Right lobe of liver (tissue), 4 donors: ENCODE measurements at regions not wholly inside any gene's neighbourhood (a gene's known extent, or its start where the extent isn't known, plus 50 kb on each side); places are given as distances from the start of the nearest gene placed in this dataset.

Source experiments
- POLR2A ChIP-seq: fragments of 450-650 bp; IDR thresholded peaks from one replicate; pipeline ENCODE4 v1.6.1; 2017; ENCODE audit warnings: antibody characterized with exemption, mild to moderate bottlenecking
- TF ChIP-seq, protein P1 (sequence below), 4 donors: fragments of 200-600 bp in 3 of 4; fragments of 450-650 bp in 1 of 4; IDR thresholded peaks; one replicate each; pipeline versions ENCODE4 v1.5.1 to v1.8.0; 2016 to 2022; ENCODE audit warnings: antibody characterized with exemption in 4 of 4, mild to moderate bottlenecking in 2 of 4
- donor health status: DM: no; HTN: no; CAD: no.
- donor health status: DM: no; HTN: no; CAD: no.
- donor health status: DM: no; HTN: yes; CAD: no.

DNA sequence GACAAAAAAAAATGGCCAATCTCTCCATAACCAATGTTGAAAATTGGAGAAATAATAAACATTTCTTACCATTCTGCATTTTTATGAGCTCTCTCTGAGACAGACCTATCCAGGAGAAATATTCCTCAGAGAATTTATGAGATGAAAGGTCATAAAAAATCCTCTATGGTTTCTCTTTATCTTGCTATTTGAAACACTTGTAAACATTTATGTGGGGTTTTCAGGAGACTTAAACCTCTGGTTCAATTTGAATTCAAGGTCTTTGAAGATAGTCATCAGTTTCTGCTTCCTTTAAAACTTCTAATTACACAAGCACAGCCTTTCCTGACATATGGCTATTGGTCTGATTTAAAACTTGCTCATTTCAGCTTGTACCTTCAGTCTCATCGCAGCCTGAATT is 78.5 kb upstream of the APBB1IP start:
- no peak for TF ChIP-seq POLR2A
- TF ChIP-seq, protein P1, sequence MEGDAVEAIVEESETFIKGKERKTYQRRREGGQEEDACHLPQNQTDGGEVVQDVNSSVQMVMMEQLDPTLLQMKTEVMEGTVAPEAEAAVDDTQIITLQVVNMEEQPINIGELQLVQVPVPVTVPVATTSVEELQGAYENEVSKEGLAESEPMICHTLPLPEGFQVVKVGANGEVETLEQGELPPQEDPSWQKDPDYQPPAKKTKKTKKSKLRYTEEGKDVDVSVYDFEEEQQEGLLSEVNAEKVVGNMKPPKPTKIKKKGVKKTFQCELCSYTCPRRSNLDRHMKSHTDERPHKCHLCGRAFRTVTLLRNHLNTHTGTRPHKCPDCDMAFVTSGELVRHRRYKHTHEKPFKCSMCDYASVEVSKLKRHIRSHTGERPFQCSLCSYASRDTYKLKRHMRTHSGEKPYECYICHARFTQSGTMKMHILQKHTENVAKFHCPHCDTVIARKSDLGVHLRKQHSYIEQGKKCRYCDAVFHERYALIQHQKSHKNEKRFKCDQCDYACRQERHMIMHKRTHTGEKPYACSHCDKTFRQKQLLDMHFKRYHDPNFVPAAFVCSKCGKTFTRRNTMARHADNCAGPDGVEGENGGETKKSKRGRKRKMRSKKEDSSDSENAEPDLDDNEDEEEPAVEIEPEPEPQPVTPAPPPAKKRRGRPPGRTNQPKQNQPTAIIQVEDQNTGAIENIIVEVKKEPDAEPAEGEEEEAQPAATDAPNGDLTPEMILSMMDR (IDR thresholded peaks at IDR 0.05): no peak
